HG02588 (cell line): ENCODE measurements at regions not wholly inside any gene's neighbourhood (a gene's known extent, or its start where the extent isn't known, plus 50 kb on each side); places are given as distances from the start of the nearest gene placed in this dataset.
A peak's percentile ranks its signal among the peaks of the same experiment; 100 is the strongest.
"Not testable (repeated sequence)": the region's sequence is repeated elsewhere in the genome, so short reads cannot be mapped to it uniquely, and the experiment has no call there.

ENCODE experiments used
- ATAC-seq: cut with Tn5 transposase; IDR thresholded peaks from one replicate; pipeline ENCODE4 v1.9.1; 2021; ENCODE audit warnings: mild to moderate bottlenecking, moderate library complexity; ENCODE audit not compliant: unreplicated experiment

GRCh38 chr18:4797002-4797685, 342.0 kb upstream of the DLGAP1 start:
- no peak for ATAC-seq

GRCh38 chr18:4789506-4789905, 334.4 kb upstream of the DLGAP1 start:
- no peak for ATAC-seq

DNA sequence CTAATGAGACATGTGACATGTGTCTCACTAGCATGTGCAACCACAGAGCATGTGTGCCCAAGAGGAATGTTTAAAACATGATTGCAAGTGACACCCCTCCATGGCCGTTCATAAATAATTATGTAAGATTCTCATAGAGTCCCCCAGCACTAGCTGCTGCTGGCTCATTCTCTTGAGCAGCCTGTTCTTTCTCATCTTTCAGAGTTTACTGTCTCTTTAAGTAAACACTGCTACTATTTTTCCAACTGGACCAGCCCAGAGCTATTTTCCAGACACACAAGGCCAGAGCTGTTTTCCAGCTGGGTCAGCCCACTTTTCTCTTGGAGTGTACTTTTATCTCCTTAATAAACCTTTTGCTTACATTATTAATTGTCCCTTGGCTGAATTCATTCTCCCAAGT, 326.8 kb upstream of the DLGAP1 start:
- no peak for ATAC-seq

DNA sequence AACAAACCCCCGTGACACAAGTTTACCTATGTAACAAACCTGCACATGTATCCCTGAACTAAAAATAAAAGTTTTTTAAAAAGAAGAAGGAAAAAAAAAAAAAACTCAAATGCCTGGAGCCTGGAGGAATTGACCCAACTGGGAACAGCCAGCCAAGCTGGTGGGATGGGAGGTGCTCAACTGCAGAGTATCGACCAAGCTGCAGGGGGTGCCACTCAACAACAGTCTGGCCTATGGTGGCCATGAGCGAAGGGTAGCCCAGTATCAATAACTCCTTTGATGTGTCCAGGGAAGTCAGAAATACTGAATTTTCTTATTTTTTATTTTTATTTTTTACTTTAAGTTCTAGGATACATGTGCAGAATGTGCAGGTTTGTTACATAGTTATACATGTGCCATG, 310.3 kb upstream of the DLGAP1 start:
- ATAC-seq: no peak

DNA sequence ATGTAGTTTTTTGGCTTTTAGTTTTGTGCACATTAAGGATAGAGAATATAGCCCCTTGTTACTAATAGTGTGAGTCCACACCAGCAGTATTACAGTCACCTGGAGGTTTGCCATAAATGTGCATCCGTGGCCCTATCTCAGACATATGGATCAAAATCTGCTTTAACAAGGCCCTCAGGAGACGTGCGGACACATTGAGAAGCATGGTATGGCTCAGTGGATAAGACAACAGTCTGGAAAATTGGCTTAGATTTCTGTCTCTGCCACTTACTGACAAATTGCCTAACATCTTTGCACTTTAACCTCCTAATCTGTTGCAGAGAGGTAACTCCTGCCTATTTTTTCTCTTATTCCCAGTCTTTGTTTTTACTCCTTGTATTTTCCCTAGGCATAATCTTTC, 307.2 kb upstream of the DLGAP1 start:
- no peak for ATAC-seq

DNA sequence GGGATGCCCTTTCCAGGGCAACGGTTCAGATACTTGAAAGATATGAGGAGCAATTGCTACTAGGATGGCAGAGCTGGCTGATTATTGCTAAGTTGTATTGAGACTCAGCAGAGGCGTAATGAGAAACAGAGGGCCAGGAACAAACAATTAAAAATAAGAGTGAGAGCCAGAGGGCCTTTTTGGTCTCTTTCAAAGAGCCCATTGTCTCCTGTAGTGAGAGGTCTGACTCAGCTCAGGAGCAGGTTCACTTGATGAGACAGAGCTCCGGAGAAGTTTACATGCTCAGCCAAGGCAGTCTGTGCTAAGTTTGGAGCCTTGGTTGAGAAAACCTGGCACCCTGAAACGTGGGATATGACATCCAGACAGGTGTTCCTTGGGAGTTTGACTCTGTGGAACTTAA, 303.9 kb upstream of the DLGAP1 start:
- ATAC-seq: no peak

DNA sequence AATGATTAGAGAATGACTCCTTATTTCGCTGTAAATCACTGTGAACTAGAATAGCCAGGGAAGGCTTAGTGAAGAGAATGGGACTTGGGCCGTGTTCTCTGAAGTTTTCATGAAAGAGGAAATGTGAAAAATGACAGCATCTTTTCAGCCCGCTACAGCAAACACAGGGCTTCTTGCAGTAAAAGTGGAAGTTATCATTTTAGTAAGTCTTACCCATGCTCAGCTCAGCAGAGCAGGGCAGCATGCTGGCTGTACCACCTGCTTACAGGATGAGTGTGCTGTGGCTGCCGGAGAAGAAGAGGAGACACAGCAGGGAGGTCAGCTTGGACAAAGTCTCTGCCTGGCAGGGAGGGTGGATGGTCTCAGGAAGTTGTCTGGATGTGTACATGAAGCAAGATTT, 300.7 kb upstream of the DLGAP1 start:
- ATAC-seq: peak; percentile 77

DNA sequence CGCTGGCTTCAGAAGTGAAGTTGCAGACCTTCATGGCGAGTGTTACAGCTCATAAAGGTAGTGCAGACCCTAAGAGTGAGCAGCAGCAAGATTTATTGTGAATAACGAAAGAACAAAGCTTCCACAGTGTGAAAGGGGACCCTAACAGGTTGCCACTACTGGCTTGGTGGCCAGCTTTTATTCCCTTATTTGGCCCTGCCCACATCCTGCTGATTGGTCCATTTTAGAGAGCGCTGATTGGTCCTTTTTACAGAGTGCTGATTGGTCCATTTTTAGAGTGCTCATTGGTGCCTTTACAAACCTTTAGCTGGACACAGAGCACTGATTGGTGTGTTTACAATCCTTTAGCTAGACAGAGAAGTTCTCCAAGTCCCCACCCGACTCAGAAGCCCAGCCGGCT, 298.0 kb upstream of the DLGAP1 start:
- ATAC-seq: not testable (repeated sequence)

DNA sequence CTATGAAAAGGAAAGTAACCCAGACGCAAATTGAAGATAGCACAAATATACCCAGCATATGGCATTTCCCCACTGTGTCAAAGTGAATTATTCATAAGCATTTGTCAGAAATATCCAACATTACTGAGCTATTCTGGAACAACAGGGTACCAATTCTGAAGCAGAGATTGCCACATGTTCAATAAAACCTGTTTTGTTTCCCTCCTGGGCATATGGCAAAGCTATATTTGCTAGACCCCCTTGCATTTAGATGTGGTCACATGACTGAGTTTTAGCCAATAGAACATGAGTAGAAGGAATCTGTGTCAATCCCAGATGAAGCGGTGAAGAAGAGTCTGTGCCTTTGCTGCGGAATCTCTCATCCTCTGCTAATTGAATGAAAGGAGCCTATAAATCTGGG, 296.4 kb upstream of the DLGAP1 start:
- no peak for ATAC-seq

DNA sequence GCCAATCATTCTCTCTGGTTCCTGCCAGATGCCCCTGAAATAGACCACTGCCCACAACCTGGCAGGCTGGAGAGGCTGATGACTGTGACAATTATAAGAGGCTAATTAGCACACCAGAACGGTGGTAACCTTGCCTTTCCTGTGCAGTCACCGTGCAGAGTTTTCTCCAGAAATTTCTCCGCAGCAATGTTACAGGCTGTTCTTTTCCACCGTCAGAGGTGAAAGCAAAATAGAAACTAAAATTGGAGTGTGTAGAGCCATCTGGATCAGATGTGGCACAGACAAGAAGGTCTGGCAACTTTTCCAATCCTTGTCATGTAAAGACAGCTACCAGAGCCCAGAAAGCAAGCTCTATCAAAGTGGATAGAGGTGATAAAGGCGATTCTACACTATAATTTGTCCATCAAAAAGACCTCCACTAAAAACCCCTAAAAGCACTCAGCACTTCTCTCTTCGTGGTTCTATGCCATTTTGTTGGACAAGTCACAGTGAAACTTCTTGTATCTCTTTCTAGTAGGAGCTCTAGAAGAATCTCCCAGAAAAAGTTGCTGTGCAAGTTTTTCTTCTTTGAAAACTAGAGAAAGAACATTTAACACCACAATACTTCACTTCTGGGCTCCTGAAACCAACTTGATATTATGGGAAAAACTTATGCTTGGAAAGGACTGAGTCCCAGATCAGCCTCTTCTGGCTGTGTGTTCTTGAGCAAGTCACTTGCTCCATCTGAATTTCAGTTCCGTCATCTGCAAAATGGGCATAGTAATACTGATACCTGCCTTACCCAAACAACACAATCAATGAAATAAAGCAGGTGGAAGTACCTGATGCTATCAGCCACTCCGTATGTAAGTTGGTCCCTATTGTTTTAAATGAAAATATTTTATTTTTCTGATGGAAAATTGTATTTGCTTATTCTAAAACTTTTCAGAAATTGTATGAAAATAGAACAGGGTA, 295.6 kb upstream of the DLGAP1 start:
- no peak for ATAC-seq

- no peak for ATAC-seq
Observed at GRCh38 chr18:4748975-4749374, 293.9 kb upstream of the DLGAP1 start.

- no peak for ATAC-seq
Observed at GRCh38 chr18:4734903-4735302, 279.8 kb upstream of the DLGAP1 start.

DNA sequence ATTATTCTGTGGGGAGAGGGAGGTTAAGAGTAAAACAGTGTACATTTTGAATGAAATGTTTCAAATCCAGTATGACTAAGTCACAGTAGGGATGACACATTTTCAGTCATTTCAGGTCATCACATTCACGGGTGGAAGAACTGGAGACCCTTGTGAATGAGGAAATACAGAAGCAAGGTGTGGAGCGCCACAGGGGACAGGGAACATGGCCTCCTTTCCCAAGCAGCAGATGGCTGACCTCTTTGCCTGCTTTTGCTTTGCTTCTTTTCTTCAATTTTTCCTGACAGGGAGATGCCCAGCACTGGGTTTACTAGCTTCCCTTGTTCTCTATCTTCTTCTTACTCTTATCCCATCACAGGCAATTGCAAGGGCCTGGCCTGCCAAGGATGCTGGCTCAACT, 278.9 kb upstream of the DLGAP1 start:
- ATAC-seq: no peak

DNA sequence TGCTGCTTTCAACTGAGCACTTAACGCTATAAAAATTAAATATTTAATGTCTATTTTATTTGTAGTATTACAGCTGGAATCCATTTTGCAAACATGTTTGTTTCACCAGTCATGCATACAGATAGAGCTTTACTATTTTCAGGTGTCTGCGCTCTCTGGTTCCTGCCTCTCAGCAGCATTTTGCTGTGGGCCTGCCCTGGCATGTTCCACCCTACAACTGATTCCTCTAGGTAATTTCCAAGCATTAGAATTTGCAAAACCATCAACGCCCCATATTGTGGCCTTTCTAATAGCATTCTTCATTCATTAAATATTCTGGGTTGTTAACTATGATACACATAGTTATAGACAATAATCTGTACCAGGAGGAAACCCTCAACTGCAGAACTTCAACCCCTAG, 266.4 kb upstream of the DLGAP1 start:
- no peak for ATAC-seq

DNA sequence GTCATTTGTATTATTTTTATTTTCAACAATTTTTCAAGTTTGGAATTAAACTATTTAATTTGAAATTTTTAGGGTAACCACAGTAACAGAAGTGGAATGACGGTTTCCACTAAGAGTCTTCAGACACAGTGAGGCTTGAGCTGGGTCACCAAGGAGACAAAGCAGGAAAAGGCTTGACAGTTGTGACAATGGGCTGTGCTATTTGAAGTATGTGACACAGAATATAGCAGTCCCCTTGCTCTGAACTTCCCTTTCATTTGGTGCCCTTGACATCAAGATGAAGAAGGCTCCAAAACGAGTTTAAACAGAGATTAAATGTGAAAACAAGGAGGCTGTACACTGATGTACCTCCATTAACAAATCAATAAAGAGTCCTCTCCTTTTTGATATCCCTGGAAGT, 265.4 kb upstream of the DLGAP1 start:
- ATAC-seq: no peak

DNA sequence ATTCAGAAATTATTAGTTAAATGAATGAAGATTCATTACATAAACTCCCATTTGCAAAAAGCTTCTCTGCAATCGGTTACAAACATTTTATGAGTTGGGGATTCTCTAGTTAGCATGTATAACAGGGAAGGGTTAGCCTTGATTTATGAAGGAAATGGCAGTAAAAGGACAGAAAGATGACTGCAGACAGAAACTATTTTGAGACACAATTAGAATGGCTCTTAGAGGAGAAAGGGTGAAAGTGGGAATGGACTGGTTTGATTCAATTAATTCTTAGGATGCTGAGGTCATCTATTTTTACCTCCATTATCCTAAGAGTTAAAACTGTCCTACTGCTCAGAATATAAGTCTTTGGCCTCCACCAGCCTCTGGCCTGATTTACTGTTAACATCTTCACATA, 250.8 kb upstream of the DLGAP1 start:
- no peak for ATAC-seq

GRCh38 chr18:4704781-4705180, 249.7 kb upstream of the DLGAP1 start:
- no peak for ATAC-seq

- no peak for ATAC-seq
Observed at GRCh38 chr18:4691836-4692235, 236.7 kb upstream of the DLGAP1 start.

- not testable (repeated sequence) for ATAC-seq
Observed at GRCh38 chr18:4678685-4679084, 223.6 kb upstream of the DLGAP1 start.

DNA sequence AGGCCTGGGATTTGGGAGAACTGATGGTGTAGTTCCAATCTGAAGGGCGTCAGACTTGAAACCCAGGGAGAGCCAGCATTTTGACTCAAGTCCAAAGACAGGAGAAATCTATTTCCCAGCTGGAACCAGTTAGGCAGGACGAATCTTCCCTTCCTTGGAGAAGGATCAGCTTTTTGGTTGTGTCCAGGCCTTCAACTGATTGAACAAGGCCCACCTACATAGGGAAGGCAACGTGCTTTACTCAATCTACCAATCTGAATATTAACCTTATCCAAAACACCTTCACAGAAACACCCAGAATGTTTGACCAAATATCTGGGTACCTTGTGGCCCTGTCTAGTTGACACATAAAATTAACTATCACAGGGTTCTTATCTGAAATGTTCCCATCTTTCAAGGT, 221.9 kb upstream of the DLGAP1 start:
- ATAC-seq: no peak

DNA sequence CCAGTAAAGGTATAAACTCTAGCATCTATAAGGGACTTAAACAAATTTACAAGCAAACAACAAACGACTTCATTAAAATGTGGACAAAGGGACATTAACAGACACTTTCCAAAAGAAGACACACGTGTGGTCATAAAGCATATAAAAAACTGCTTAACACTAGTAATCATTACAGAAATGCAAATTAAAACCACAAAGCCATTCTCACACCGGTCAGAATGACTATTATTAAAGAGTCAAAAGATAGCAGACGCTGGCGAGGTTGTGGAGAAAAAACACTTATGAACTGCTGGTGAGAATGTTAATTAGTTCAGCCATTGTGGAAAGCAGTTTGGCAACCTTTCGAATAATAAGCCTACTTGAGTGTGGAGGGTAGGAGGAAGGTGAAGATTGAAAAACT, 217.1 kb upstream of the DLGAP1 start:
- ATAC-seq: no peak

- ATAC-seq: no peak
Observed at GRCh38 chr18:4658804-4659203, 203.7 kb upstream of the DLGAP1 start.
